ENCODE measurements at regions not wholly inside any gene's neighbourhood (a gene's known extent, or its start where the extent isn't known, plus 50 kb on each side); places are given as distances from the start of the nearest gene placed in this dataset.

DNA sequence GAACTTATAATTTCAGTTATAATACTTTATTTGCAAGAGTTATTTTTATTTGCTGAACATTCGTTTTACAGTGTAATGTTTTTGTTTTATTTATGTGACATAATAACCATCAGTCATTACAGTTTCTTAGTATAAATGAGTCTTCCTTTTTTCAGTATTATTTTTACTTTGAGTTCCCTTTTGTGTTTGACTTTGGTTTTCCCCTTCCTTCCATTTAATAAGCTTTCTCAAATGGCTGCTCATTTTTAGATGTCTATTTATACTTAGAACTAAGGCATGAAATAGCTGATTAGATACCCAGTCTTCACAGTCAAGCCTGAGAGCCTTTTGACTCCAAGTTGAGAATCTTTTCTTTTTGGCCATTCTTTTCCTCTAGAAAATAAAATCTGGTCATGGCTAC lies 404.5 kb downstream of the LRFN5 start:
- no peak for TF ChIP-seq JUND (IDR thresholded peaks at IDR 0.05; ENCODE audit: low read depth)
- DNase-seq (ENCODE audit: low read depth in 1 of 2, low spot score in 1 of 2) = no peak
- in situ Hi-C loops (cut with HindIII; ENCODE audit: low pct_unique_long_range_greater_than_20kb, low sequenced_read_pairs) = no loop called here

- in situ Hi-C loops (cut with HindIII; ENCODE audit: low pct_unique_long_range_greater_than_20kb, low sequenced_read_pairs) = no loop called here
- DNase-seq (ENCODE audit: low read depth in 1 of 2, low spot score in 1 of 2) = no peak
- TF ChIP-seq JUND (IDR thresholded peaks at IDR 0.05; ENCODE audit: low read depth) = no peak
Measured at GRCh38 chr14:42004321-42004720, 397.6 kb downstream of the LRFN5 start.

DNA sequence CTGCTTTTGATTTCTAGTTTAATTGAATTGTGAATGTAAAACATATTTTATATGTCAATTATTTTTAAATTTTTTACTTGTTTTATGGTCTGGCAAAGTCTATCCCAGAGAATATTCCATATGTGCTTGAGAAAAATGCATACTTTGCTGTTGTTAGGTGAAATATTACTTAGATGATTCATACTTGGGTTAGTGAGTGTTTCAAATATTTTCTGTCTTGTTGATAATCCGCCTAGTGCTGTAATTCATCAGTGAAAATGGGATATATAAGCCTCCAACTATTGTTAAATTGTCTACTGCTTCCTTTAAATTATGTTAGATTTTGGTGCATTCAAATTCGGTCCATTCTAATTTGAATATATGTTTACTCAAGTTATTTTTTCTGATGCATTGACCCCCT lies 395.5 kb downstream of the LRFN5 start:
- no peak for DNase-seq (ENCODE audit: low read depth in 1 of 2, low spot score in 1 of 2)
- TF ChIP-seq JUND (IDR thresholded peaks at IDR 0.05; ENCODE audit: low read depth) = no peak
- in situ Hi-C loops (cut with HindIII; ENCODE audit: low pct_unique_long_range_greater_than_20kb, low sequenced_read_pairs) = no loop called here

GRCh38 chr14:42001431-42001830 lies 394.8 kb downstream of the LRFN5 start:
- no peak for TF ChIP-seq JUND (IDR thresholded peaks at IDR 0.05; ENCODE audit: low read depth)
- no peak for DNase-seq (ENCODE audit: low read depth in 1 of 2, low spot score in 1 of 2)
- in situ Hi-C loops (cut with HindIII; ENCODE audit: low pct_unique_long_range_greater_than_20kb, low sequenced_read_pairs) = no loop called here

- in situ Hi-C loops (cut with HindIII; ENCODE audit: low pct_unique_long_range_greater_than_20kb, low sequenced_read_pairs) = no loop called here
- no peak for DNase-seq (ENCODE audit: low read depth in 1 of 2, low spot score in 1 of 2)
- no peak for TF ChIP-seq JUND (IDR thresholded peaks at IDR 0.05; ENCODE audit: low read depth)
Measured at GRCh38 chr14:42000450-42000849, 393.8 kb downstream of the LRFN5 start.

GRCh38 chr14:41993687-41994086 lies 387.0 kb downstream of the LRFN5 start:
- in situ Hi-C loops (cut with HindIII; ENCODE audit: low pct_unique_long_range_greater_than_20kb, low sequenced_read_pairs) = no loop called here
- TF ChIP-seq JUND (IDR thresholded peaks at IDR 0.05; ENCODE audit: low read depth) = no peak
- DNase-seq (ENCODE audit: low read depth in 1 of 2, low spot score in 1 of 2) = no peak

GRCh38 chr14:41986700-41987099 lies 380.0 kb downstream of the LRFN5 start:
- no peak for DNase-seq (ENCODE audit: low read depth in 1 of 2, low spot score in 1 of 2)
- in situ Hi-C loops (cut with HindIII; ENCODE audit: low pct_unique_long_range_greater_than_20kb, low sequenced_read_pairs) = no loop called here
- TF ChIP-seq JUND (IDR thresholded peaks at IDR 0.05; ENCODE audit: low read depth) = no peak

GRCh38 chr14:41986083-41986645 lies 379.5 kb downstream of the LRFN5 start:
- no peak for TF ChIP-seq JUND (IDR thresholded peaks at IDR 0.05; ENCODE audit: low read depth)
- in situ Hi-C loops (cut with HindIII; ENCODE audit: low pct_unique_long_range_greater_than_20kb, low sequenced_read_pairs) = no loop called here
- no peak for DNase-seq (ENCODE audit: low read depth in 1 of 2, low spot score in 1 of 2)

- no peak for DNase-seq (ENCODE audit: low read depth in 1 of 2, low spot score in 1 of 2)
- in situ Hi-C loops (cut with HindIII; ENCODE audit: low pct_unique_long_range_greater_than_20kb, low sequenced_read_pairs) = no loop called here
- no peak for TF ChIP-seq JUND (IDR thresholded peaks at IDR 0.05; ENCODE audit: low read depth)
Measured at GRCh38 chr14:41973178-41973577, 366.5 kb downstream of the LRFN5 start.

DNA sequence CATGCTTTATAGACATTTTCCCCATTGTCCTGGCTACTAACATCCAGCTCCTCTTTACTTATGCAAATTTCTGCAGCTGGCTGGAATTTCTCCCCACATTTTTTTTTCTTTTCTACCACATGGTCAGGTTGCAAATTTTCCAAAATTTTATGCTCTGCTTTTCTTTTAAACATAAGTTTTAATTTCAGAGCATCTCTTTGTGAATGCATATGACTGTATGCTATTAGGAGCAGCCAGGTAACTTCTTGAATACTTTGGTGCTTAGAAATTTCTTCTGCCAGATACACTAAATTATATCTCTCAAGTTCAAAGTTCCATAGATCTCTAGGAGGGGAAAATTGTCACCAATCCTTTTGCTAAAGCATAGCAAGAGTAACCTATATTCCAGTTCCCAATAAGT lies 365.9 kb downstream of the LRFN5 start:
- DNase-seq (ENCODE audit: low read depth in 1 of 2, low spot score in 1 of 2) = no peak
- in situ Hi-C loops (cut with HindIII; ENCODE audit: low pct_unique_long_range_greater_than_20kb, low sequenced_read_pairs) = no loop called here

DNA sequence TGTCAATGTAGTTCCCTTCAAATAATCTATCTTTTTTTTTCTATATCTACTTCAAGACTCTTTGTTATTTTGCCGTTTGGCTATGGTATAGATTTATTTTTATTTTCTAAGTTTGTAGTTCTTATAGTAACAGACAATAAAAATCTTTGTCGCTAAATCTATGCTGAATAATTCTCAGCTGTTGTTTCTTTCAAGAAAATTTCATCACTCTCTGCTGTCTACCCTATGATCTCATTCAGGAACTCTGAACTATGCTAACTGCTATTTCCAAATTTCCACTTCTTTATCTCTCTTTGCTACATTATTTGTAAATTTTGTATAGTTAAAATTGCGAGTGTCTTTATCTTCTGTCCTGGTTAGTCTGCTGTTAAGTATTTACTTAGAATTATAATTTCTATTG lies 353.6 kb downstream of the LRFN5 start:
- in situ Hi-C loops (cut with HindIII; ENCODE audit: low pct_unique_long_range_greater_than_20kb, low sequenced_read_pairs) = no loop called here
- no peak for TF ChIP-seq JUND (IDR thresholded peaks at IDR 0.05; ENCODE audit: low read depth)
- DNase-seq (ENCODE audit: low read depth in 1 of 2, low spot score in 1 of 2) = no peak

More for the DNA sequence above, 365.9 kb downstream of the LRFN5 start:
- TF ChIP-seq JUND (IDR thresholded peaks at IDR 0.05; ENCODE audit: low read depth) = no peak

DNA sequence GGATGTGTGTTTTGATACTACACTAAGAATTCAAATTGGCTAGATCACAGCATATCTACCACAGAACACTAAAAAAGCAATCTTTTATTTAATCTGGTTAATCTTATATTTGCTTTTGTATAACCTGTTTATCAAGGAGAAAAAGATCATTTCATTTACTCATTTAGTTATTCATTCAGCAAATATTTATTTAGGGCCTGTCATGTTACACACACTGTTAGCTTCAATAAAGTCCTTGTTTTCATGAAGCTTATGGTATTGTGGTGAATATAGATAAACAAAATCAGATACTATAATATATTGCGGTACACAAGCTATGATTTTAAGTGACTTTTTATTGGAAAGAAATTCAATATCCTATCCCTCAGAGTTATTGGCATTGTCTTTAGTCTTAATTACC lies 350.8 kb downstream of the LRFN5 start:
- in situ Hi-C loops (cut with HindIII; ENCODE audit: low pct_unique_long_range_greater_than_20kb, low sequenced_read_pairs) = no loop called here
- TF ChIP-seq JUND (IDR thresholded peaks at IDR 0.05; ENCODE audit: low read depth) = no peak
- no peak for DNase-seq (ENCODE audit: low read depth in 1 of 2, low spot score in 1 of 2)
